Activated naive CD8-positive, alpha-beta T cell treated with anti-CD3 and anti-CD28 coated beads, Interleukin-2, amount 50 U/mL, for 16 hours (primary cell): ENCODE measurements at regions not wholly inside any gene's neighbourhood (a gene's known extent, or its start where the extent isn't known, plus 50 kb on each side); places are given as distances from the start of the nearest gene placed in this dataset.

Experiments
- DNase-seq: peaks from one replicate; pipeline ENCODE4 v3.0.0-alpha.2; 2020; ENCODE audit warnings: low read depth, low spot score

DNA sequence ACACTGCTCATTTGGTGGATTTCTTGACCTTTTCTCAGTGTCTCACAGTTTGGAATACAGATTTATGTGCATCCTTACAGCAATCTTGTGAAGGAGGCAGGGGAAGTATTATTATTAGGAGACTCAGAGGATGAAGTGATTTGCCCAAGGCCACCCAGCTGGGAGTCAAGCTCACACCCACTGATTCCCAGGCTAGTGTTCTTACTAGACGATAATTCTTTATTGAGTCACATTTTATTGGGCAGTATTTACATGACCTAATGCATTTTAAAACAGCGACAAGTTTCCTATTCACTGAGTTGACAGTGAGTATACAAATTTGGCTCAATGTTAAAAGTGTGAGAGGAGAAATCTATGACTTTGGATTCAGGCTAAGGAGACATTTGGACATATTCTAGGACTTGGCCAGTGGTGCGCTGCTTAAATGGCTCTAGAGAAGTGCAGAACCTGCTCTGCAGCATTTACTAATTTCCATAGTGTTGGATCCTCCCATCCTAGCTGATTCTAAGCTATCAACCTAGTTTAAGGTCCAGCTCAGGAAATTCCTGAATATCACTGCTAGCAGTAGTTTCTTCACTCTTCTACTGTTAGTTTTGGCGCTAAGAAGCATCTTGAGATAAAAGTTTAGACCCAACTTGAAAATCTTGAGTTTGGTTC lies 199.3 kb downstream of the MTX2 start:
- no peak for DNase-seq

- DNase-seq: no peak
These were observed 201.5 kb downstream of the MTX2 start for GRCh38 chr2:176470713-176471112.

DNA sequence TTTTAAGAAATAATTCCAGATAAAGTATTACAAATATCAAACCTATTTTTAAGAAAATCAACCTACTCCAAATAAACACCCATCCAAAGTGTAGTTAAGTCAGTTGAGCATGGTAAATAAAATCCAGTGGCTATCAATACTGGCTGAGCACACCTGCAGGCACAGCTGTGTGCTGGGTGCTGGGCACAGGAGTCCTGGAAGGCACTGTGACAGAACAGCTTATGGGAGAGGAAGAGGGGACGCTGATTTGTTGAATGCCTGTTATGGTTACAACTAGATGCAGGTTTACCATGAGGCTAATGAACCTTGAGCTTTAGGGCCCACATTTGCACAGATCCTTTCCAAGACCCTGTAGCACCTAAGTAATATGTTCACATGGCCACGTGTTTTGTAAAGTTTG lies 202.7 kb downstream of the MTX2 start:
- DNase-seq: no peak

DNA sequence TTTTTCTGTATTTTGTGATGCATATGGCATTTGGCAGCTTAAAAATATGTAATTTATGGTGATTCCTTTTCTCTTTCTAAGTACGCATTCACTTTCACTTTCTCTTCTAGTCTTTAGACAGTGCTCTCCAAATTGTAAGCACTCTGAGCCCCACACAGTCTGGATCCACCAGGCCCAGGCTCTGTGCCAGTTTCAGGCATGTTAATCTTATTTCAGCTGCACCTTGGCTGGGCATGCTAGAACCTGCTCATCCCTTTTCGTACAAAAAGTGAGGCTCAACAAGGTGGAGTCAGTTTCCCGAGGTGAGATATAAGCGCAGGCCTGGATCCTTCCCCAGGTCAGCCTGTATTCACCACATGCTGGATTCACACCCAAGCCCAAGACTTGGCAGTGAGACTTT lies 203.9 kb downstream of the MTX2 start:
- DNase-seq: no peak

GRCh38 chr2:176473851-176474250 lies 204.6 kb downstream of the MTX2 start:
- DNase-seq: no peak

- no peak for DNase-seq
These were observed 208.1 kb downstream of the MTX2 start for GRCh38 chr2:176477336-176477735.

DNA sequence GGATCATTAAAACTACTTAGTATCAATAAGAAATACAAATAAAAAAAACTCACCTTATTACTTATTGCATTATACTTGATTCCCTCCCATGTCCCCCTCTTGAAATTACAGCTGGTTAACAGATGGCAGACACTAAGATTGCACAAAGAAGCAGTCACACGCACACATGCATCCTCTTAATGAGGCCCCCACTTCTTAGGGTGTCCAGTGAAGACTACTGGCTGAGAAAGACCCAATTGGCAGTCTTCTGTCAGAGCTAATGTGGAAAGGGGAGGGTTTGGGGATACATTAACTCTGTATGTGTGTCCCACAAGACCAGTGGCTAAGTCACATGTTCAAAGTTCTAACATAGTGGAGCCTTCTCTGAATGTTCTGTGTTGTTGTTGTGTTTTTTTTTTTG lies 210.7 kb downstream of the MTX2 start:
- DNase-seq: no peak

DNA sequence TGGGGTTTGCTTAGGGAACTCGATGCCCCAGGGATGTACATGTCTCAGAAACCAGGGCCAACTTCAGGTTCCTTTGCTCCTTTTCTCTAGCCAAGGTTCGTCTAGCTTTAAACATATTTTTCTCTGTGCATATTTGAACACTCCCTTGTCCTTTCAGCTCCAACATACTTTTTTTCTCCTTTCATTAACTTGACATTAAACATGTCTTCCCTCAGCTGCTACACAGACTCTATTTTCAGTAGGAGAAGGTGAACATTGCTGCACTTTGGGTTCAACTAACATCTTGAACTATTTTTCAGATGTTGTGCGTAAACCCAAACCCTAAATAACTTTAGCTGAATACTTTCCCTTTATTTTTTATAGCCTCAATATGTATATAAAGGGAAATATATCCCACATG lies 212.9 kb downstream of the MTX2 start:
- no peak for DNase-seq

- DNase-seq: no peak
These were observed 214.2 kb downstream of the MTX2 start for GRCh38 chr2:176483476-176483875.

GRCh38 chr2:176483901-176484568 lies 214.8 kb downstream of the MTX2 start:
- no peak for DNase-seq

DNA sequence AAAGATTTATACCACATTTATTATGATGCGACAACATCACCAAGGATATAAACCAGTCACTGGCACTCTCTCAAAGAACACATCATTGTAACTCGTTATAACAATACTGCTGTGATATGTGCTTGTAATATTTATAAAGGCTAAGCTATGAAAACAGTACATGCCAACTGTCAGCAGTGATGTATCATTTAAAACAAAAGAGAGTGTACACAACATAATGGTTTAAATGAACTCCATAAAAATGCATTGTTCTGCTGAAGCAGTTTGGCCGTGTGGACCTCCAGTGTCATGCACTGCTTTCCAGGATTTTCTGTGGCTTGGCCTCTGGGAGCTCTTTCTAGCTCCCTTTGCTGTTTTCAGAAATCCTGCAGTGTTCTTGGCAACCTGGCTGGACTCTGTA lies 215.6 kb downstream of the MTX2 start:
- DNase-seq: no peak

DNA sequence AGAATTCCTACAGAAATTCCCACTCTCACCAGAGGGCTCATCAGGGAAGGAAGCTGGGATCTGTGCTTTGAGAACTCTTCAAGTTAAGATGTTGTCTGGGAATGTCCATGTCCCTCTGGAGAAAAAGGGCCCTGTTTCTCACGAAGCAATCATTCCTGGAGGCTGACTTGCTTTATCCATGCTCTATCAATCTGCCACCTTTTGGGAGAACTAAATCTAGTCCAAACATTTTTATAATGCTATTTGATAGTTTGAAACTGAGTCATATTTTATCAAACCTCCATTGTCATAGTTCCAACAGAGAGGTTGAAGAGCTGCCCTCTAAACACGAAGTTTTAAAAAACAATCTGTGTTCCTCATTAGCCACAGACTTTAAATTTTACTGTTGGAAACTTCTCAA lies 219.2 kb downstream of the MTX2 start:
- DNase-seq: no peak

DNA sequence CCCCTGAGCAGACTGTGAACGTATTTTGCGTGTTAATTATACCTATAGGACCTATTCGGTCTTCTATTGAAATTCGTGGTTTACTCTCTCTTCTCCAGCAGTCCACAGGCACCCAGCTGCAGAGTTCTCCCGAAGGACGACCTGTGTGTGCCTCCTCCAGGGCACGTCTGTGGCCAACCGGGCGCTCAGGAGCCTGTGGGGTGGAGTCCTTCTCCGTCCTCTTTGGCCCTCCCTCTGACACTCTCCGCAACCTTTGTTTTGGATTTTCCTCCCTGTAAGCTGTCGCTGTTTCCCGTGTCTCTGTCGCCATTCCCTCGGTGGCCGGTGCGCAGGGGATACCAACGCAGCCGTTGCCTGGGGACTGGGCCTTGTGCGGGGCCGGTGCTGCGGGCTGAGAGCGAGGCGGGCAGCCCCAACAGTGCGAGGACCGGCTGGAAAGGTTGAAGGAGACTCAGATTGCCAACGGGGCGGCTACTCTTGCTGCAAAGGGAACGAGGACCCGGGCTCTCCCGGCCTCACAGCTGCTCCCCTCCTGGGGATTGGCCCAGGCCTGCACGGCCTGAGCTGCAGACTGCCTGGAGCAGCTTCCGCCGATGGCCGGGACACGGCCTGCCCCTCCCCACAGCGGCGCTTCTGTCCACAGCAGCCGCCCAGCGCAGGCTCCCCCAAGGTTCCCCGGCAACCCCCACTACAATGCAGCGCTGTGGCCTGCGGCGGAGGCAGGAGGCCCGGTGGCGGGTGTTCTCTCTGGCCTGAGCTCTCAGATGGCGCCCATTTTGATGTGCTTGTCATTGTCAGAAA lies 221.0 kb downstream of the MTX2 start:
- DNase-seq: no peak

- DNase-seq: no peak
These were observed 222.1 kb downstream of the MTX2 start for GRCh38 chr2:176491172-176491904.

GRCh38 chr2:176492583-176492982 lies 223.3 kb downstream of the MTX2 start:
- DNase-seq: no peak

DNA sequence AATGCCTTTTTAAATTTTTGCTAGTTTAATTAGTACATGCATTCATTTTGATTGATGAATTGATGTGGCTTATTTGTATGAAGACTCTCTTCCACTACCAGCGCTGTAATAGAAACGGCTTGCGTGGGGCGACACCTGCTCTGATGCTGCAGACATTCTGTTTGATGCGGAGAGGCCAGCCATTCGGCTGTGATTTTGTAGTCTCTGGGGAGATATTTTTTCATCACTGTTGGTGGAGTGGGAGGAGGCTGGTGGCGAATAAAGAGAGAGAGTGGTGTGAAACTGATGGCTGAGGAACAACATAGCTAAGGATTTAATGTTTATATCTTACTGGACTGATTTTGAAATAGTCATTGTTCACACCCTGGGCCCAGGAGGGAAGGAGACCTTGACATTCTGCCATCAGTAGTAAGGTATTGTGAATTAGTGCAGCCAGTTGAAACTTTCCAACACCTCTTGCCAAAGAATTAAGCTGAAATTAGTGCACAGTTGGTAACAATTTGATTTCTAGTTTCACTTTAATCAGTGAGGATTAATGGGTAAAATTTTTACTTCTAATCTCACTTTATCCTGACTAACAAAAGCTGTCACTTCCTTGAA lies 224.1 kb downstream of the MTX2 start:
- DNase-seq: no peak

DNA sequence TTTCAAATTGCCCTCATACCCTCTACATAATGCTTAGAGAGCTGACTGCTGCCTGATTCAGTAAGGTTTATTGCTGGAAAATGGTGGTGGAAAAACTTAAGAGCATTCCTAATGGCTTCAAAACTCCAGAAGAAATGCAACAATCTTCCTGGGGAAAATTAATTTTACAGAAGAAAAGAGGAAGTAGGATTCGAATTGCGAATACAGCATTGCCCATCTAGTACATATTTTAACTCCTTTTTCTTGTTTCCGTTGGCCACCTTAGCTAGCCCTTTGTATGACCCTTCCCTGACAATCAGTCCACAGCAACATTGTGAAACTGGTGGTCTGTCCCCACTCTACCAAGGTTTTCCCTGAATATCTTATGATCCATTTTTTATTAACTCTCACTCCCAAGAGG lies 224.7 kb downstream of the MTX2 start:
- DNase-seq: no peak

GRCh38 chr2:176494949-176495353 lies 225.7 kb downstream of the MTX2 start:
- no peak for DNase-seq

GRCh38 chr2:176495826-176496225 lies 226.6 kb downstream of the MTX2 start:
- DNase-seq: no peak

GRCh38 chr2:176496761-176497160 lies 227.5 kb downstream of the MTX2 start:
- no peak for DNase-seq

GRCh38 chr2:176500901-176501300 lies 231.7 kb downstream of the MTX2 start:
- no peak for DNase-seq

DNA sequence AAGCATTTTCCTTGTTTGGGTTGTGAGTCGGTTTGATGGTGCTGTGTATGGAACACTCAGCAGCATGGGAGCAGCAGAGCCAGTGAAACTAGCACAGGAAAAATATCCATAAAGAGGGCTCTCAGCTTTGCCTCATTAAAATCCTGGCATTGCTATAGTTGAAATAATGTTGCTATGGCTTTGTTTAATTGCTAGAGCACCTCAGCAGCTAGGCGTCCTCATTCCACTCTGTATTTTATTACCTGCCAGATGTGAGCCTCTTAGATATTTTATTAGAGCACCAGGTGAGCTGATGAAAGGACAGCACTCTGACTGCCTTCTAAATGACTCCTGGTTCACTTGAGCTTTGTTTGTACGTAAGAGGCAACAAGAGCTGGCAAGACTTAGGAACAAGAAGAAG lies 232.4 kb downstream of the MTX2 start:
- DNase-seq: no peak
